RWPE2 (cell line): ENCODE measurements at regions not wholly inside any gene's neighbourhood (a gene's known extent, or its start where the extent isn't known, plus 50 kb on each side); places are given as distances from the start of the nearest gene placed in this dataset.

ENCODE experiments used
- ATAC-seq: fragments of 200-7000 bp; cut with Tn5 transposase; 3 replicates; pipeline ENCODE4 v1.9.1; 2021; ENCODE audit warnings: low read depth
- DNase-seq: peaks from one replicate; pipeline ENCODE4 v3.0.0-alpha.2; 2020; ENCODE audit warnings: low spot score
- H3K27ac ChIP-seq: fragments of 450-650 bp; 2 replicates; pipeline ENCODE4 v1.5.1; 2017; ENCODE audit warnings: mild to moderate bottlenecking; ENCODE audit not compliant: poor library complexity, severe bottlenecking
- H3K27me3 ChIP-seq: fragments of 250-450 bp; sonication (Bioruptor Pico); 2 replicates; pipeline ENCODE4 v1.5.1; 2021; ENCODE audit warnings: mild to moderate bottlenecking, moderate library complexity; ENCODE audit not compliant: insufficient read depth, poor library complexity, severe bottlenecking
- H3K36me3 ChIP-seq: fragments of 250-450 bp; sonication (Bioruptor Pico); 2 replicates; pipeline ENCODE4 v1.5.1; 2020; ENCODE audit warnings: low read depth, mild to moderate bottlenecking, moderate library complexity
- H3K4me1 ChIP-seq: fragments of 250-450 bp; sonication (Bioruptor Pico); 2 replicates; pipeline ENCODE4 v1.5.1; 2021; ENCODE audit warnings: mild to moderate bottlenecking, moderate library complexity; ENCODE audit not compliant: insufficient read depth, poor library complexity, severe bottlenecking
- H3K4me3 ChIP-seq: fragments of 250-450 bp; sonication (Bioruptor Pico); 2 replicates; pipeline ENCODE4 v1.5.1; 2021; ENCODE audit warnings: mild to moderate bottlenecking, moderate library complexity; ENCODE audit not compliant: severe bottlenecking
- H3K9me3 ChIP-seq: fragments of 250-450 bp; sonication (Bioruptor Pico); 2 replicates; pipeline ENCODE4 v1.5.1; 2021; ENCODE audit warnings: mild to moderate bottlenecking, moderate library complexity; ENCODE audit not compliant: severe bottlenecking
- TF ChIP-seq, protein P1 (sequence below): fragments of 450-650 bp; IDR thresholded peaks from one replicate; pipeline ENCODE4 v1.5.1; 2017; ENCODE audit warnings: mild to moderate bottlenecking, moderate library complexity; ENCODE audit not compliant: poor library complexity, severe bottlenecking

DNA sequence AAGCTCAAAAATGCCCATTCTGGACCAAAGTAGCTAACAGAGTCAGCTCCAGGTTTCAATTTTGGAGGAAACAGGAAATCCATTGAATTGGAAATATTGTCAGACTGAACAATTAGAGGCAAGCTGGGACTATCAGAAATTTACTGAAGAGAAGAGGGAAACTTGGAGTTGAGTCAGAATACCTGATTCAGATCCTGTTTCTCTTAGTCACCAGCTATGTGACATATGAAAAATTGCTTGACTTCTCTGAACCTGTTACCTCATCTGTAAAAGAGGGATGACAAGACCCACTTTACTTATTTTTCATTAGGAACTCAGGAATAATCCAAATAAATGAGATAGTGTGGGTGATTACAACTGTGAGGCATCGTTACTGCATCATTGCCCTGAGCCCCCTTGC lies 148.9 kb upstream of the CADM1 start:
- peaks cover 5% of the 10 kb centered on the region for H3K9me3 ChIP-seq
- no peaks in the 10 kb centered on the region for H3K4me1 ChIP-seq
- TF ChIP-seq, protein P1, sequence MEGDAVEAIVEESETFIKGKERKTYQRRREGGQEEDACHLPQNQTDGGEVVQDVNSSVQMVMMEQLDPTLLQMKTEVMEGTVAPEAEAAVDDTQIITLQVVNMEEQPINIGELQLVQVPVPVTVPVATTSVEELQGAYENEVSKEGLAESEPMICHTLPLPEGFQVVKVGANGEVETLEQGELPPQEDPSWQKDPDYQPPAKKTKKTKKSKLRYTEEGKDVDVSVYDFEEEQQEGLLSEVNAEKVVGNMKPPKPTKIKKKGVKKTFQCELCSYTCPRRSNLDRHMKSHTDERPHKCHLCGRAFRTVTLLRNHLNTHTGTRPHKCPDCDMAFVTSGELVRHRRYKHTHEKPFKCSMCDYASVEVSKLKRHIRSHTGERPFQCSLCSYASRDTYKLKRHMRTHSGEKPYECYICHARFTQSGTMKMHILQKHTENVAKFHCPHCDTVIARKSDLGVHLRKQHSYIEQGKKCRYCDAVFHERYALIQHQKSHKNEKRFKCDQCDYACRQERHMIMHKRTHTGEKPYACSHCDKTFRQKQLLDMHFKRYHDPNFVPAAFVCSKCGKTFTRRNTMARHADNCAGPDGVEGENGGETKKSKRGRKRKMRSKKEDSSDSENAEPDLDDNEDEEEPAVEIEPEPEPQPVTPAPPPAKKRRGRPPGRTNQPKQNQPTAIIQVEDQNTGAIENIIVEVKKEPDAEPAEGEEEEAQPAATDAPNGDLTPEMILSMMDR, result no peak
- ATAC-seq, result peak; percentile 34; the same call in 1 of the 3 replicates
- H3K4me3 ChIP-seq, result no peak overlapping the region
- H3K36me3 ChIP-seq, result no peaks in the 10 kb centered on the region
- H3K27ac ChIP-seq, result no peak overlapping the region
- H3K27me3 ChIP-seq, result no peaks in the 10 kb centered on the region
- no peak for DNase-seq

GRCh38 chr11:115652496-115652895 lies 148.3 kb upstream of the CADM1 start:
- no peaks in the 10 kb centered on the region for H3K4me1 ChIP-seq
- no peak overlapping the region for H3K4me3 ChIP-seq
- TF ChIP-seq, protein P1, result no peak
- H3K27me3 ChIP-seq, result no peaks in the 10 kb centered on the region
- no peaks in the 10 kb centered on the region for H3K36me3 ChIP-seq
- H3K27ac ChIP-seq, result no peak overlapping the region
- no peak for ATAC-seq
- no peak for DNase-seq
- peaks cover 2% of the 10 kb centered on the region for H3K9me3 ChIP-seq

- no peak for ATAC-seq
- no peaks in the 10 kb centered on the region for H3K36me3 ChIP-seq
- H3K4me3 ChIP-seq, result no peak overlapping the region
- TF ChIP-seq, protein P1, result no peak
- H3K4me1 ChIP-seq, result no peaks in the 10 kb centered on the region
- no peaks in the 10 kb centered on the region for H3K9me3 ChIP-seq
- no peak overlapping the region for H3K27ac ChIP-seq
- H3K27me3 ChIP-seq, result no peaks in the 10 kb centered on the region
- no peak for DNase-seq
These were observed 147.9 kb upstream of the CADM1 start for GRCh38 chr11:115652094-115652493.

DNA sequence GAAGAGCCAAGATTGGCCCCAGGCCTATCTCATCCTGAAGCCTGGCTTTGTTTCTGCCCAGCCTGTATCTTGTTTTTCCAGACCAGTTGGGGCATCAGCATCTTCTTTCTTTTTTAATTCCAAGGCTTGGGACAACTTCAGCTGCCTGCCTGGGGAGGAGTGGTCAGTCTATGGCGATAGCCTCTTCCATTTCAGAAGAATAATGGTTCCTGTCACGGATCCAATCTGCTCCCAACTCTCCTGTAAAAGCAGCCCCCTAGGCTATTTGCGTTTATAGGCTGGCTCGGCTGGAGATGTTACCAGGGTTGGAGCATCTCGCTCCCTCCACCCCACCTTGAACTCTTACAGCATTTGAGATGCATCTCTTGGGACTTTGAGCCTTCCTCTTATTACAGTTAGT lies 145.2 kb upstream of the CADM1 start:
- Histone ChIP-seq H3K27ac (no peak overlapping the region), H3K36me3 (no peaks in the 10 kb centered on the region), H3K4me3 (no peak overlapping the region), H3K4me1 (no peaks in the 10 kb centered on the region), H3K27me3 (no peaks in the 10 kb centered on the region), H3K9me3 (no peaks in the 10 kb centered on the region)
- DNase-seq (no peak), ATAC-seq (no peak)
- TF ChIP-seq, protein P1, result no peak

GRCh38 chr11:115645631-115646317 lies 141.6 kb upstream of the CADM1 start:
- no peak for DNase-seq
- Histone ChIP-seq H3K27me3 (no peaks in the 10 kb centered on the region), H3K27ac (no peak overlapping the region), H3K4me3 (no peak overlapping the region), H3K36me3 (no peaks in the 10 kb centered on the region), H3K9me3 (no peaks in the 10 kb centered on the region), H3K4me1 (no peaks in the 10 kb centered on the region)
- ATAC-seq, result no peak
- TF ChIP-seq, protein P1, result no peak
